H9 (cell line): ENCODE measurements at regions not wholly inside any gene's neighbourhood (a gene's known extent, or its start where the extent isn't known, plus 50 kb on each side); places are given as distances from the start of the nearest gene placed in this dataset.

Experiments
- DNase-seq: peaks from one replicate; pipeline ENCODE4 v3.0.0-alpha.2; 2017
- H2AFZ ChIP-seq: one replicate; pipeline ENCODE4 v1.6.1; 2013; ENCODE audit warnings: mild to moderate bottlenecking, low read length, control low read depth, moderate library complexity
- H2AK5ac ChIP-seq: 2 replicates; pipeline ENCODE4 v1.6.1; 2013; ENCODE audit warnings: low read length, control low read depth, mixed read lengths; ENCODE audit not compliant: insufficient read length
- H2BK120ac ChIP-seq: one replicate; pipeline ENCODE4 v1.6.1; 2013; ENCODE audit warnings: low read depth, mild to moderate bottlenecking, low read length, control low read depth, inconsistent platforms; ENCODE audit not compliant: poor library complexity, severe bottlenecking
- H2BK12ac ChIP-seq: 2 replicates; pipeline ENCODE4 v1.6.1; 2013; ENCODE audit warnings: low read length, control low read depth, mixed read lengths, low read depth; ENCODE audit not compliant: insufficient read length
- H2BK15ac ChIP-seq: 2 replicates; pipeline ENCODE4 v1.6.1; 2013; ENCODE audit warnings: low read depth, low read length, control low read depth
- H2BK20ac ChIP-seq: one replicate; pipeline ENCODE4 v1.6.1; 2013; ENCODE audit warnings: low read depth, mild to moderate bottlenecking, low read length, control low read depth, inconsistent platforms; ENCODE audit not compliant: poor library complexity, severe bottlenecking
- H2BK5ac ChIP-seq: 2 replicates; pipeline ENCODE4 v1.6.1; 2013; ENCODE audit warnings: low read length, control low read depth, mixed read lengths; ENCODE audit not compliant: insufficient read length
- H3K14ac ChIP-seq: 2 replicates; pipeline ENCODE4 v1.6.1; 2013; ENCODE audit warnings: low read length, control low read depth; ENCODE audit not compliant: insufficient read depth
- H3K18ac ChIP-seq: 2 replicates; pipeline ENCODE4 v1.6.1; 2013; ENCODE audit warnings: low read depth, mild to moderate bottlenecking, mixed read lengths, low read length, control low read depth; ENCODE audit not compliant: insufficient read length
- H3K23ac ChIP-seq: 2 replicates; pipeline ENCODE4 v1.6.1; 2013; ENCODE audit warnings: low read length, control low read depth, mixed read lengths, low read depth; ENCODE audit not compliant: insufficient read length
- H3K23me2 ChIP-seq: 2 replicates; pipeline ENCODE4 v1.6.1; 2013; ENCODE audit warnings: low read depth, mild to moderate bottlenecking, mixed read lengths, low read length, control low read depth; ENCODE audit not compliant: insufficient read length, poor library complexity, severe bottlenecking
- H3K27ac ChIP-seq: 2 replicates; pipeline ENCODE4 v1.5.1; 2013; ENCODE audit warnings: low read length, control low read depth, mixed read lengths, low read depth; ENCODE audit not compliant: insufficient read length
- H3K27me3 ChIP-seq: 2 replicates; pipeline ENCODE4 v1.6.1; 2013; ENCODE audit warnings: low read length, control low read depth, inconsistent platforms; ENCODE audit not compliant: insufficient read depth
- H3K4ac ChIP-seq: 2 replicates; pipeline ENCODE4 v1.6.1; 2013; ENCODE audit warnings: low read depth, mild to moderate bottlenecking, control low read depth, inconsistent platforms, low read length, moderate library complexity
- H3K4me1 ChIP-seq: 2 replicates; pipeline ENCODE4 v1.6.1; 2013; ENCODE audit warnings: low read length, control low read depth, inconsistent platforms; ENCODE audit not compliant: insufficient read depth
- H3K4me2 ChIP-seq: 2 replicates; pipeline ENCODE4 v1.6.1; 2013; ENCODE audit warnings: low read length, control low read depth, mixed read lengths; ENCODE audit not compliant: insufficient read length, insufficient read depth
- H3K56ac ChIP-seq: 2 replicates; pipeline ENCODE4 v1.6.1; 2013; ENCODE audit warnings: low read depth, mild to moderate bottlenecking, mixed read lengths, low read length, control low read depth; ENCODE audit not compliant: insufficient read length
- H3K79me1 ChIP-seq: 2 replicates; pipeline ENCODE4 v1.6.1; 2013; ENCODE audit warnings: low read depth, mild to moderate bottlenecking, moderate library complexity, low read length, control low read depth, inconsistent platforms; ENCODE audit not compliant: insufficient read depth, poor library complexity, severe bottlenecking
- H3K79me2 ChIP-seq: 2 replicates; pipeline ENCODE4 v1.6.1; 2013; ENCODE audit warnings: low read length, control low read depth, inconsistent platforms; ENCODE audit not compliant: insufficient read depth
- H3K9ac ChIP-seq: 2 replicates; pipeline ENCODE4 v1.6.1; 2013; ENCODE audit warnings: low read length, control low read depth, mixed read lengths; ENCODE audit not compliant: insufficient read length; ENCODE audit errors: extremely low read depth
- H3K9me3 ChIP-seq: one replicate; pipeline ENCODE4 v1.6.1; 2013; ENCODE audit warnings: low read depth, low read length, inconsistent platforms; ENCODE audit not compliant: control insufficient read depth
- H3T11ph ChIP-seq: one replicate; pipeline ENCODE4 v1.6.1; 2013; ENCODE audit warnings: mild to moderate bottlenecking, low read length, control low read depth, inconsistent platforms
- H4K20me1 ChIP-seq: one replicate; pipeline ENCODE4 v1.6.1; 2013; ENCODE audit not compliant: control insufficient read depth, insufficient read length, insufficient read depth
- H4K5ac ChIP-seq: 2 replicates; pipeline ENCODE4 v1.6.1; 2013; ENCODE audit warnings: low read depth, mild to moderate bottlenecking, mixed read lengths, low read length, control low read depth; ENCODE audit not compliant: insufficient read length
- H4K8ac ChIP-seq: replicated peaks from 2 replicates; pipeline ENCODE4 v1.6.1; 2013; ENCODE audit warnings: low read length, control low read depth, mixed read lengths, low read depth; ENCODE audit not compliant: insufficient read length
- H4K91ac ChIP-seq: 2 replicates; pipeline ENCODE4 v1.6.1; 2013; ENCODE audit warnings: low read depth, mild to moderate bottlenecking, moderate library complexity, mixed read lengths, low read length, control low read depth; ENCODE audit not compliant: insufficient read length
- H3K27ac Mint-ChIP-seq, 3 experiments: 2 replicates in 2 of 3; 3 replicates in 1 of 3; pipeline ENCODE4 v1.8.0; 2020 to 2021; ENCODE audit warnings: mixed read lengths in 3 of 3, mild to moderate bottlenecking in 1 of 3, moderate library complexity in 1 of 3
- H3K27me3 Mint-ChIP-seq: 2 replicates; pipeline ENCODE4 v1.8.0; 2021; ENCODE audit warnings: low read depth, mild to moderate bottlenecking, moderate library complexity, mixed read lengths
- H3K36me3 Mint-ChIP-seq, 3 experiments: 2 replicates in 2 of 3; 3 replicates in 1 of 3; pipeline ENCODE4 v1.8.0; 2020 to 2021; ENCODE audit warnings: low read depth in 3 of 3, mixed read lengths in 3 of 3; ENCODE audit not compliant: insufficient read depth in 1 of 3
- H3K4me1 Mint-ChIP-seq, 2 experiments: 2 replicates each; pipeline ENCODE4 v1.8.0; 2020; ENCODE audit warnings: mixed read lengths in 2 of 2
- H3K4me3 Mint-ChIP-seq, 2 experiments: 2 replicates in 1 of 2; 3 replicates in 1 of 2; pipeline ENCODE4 v1.8.0; 2020 to 2021; ENCODE audit warnings: mild to moderate bottlenecking in 2 of 2, mixed read lengths in 2 of 2, moderate library complexity in 1 of 2
- H3K9me3 Mint-ChIP-seq, 2 experiments: 2 replicates in 1 of 2; 3 replicates in 1 of 2; pipeline ENCODE4 v1.8.0; 2020; ENCODE audit warnings: mild to moderate bottlenecking in 2 of 2, mixed read lengths in 2 of 2, moderate library complexity in 1 of 2
- WGBS: extraction: QIAGEN DNeasy Blood & Tissue Kit; methylation state at CpG from one replicate; pipeline ENCODE4 v1.1.7; 2013; ENCODE audit warnings: missing lambda C conversion rate, low lambda C conversion rate, mixed read lengths; ENCODE audit not compliant: insufficient read length; ENCODE audit errors: extremely low coverage; 5-methylcytosine and 5-hydroxymethylcytosine counted together
- TF ChIP-seq, protein P1 (sequence below): fragments of 200-600 bp; sonication (generic); conservative IDR thresholded peaks from 3 replicates; pipeline ENCODE4 v1.8.0; 2021; ENCODE audit warnings: antibody characterized with exemption, mild to moderate bottlenecking

DNA sequence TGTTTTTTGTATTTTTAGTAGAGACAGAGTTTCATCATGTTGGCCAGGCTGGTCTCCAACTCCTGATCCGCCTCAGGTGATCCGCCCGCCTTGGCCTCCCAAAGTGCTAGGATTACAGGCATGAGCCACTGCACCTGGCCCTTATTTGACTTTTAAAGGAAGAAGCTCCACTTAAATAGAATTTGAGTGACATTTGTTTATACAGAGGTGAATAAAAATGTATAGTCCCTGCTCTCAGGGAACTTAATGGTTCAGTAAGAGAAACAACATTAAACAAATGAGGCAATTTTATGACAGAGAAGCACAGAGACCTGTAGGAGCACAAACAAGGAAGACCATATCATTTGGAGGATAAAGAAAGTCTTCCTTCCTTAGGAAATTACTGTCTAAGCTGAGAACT, 65.7 kb downstream of the C9orf152 start:
- Histone ChIP-seq H2BK20ac (no peak overlapping the region), H3K79me2 (peaks cover 5% of the 10 kb centered on the region; the same call in 1 of the 2 replicates), H3K4me1 (no peaks in the 10 kb centered on the region), H3K18ac (no peak overlapping the region), H3K56ac (no peak overlapping the region), H3K27me3 (no peaks in the 10 kb centered on the region), H3K9ac (no peak overlapping the region), H2BK12ac (no peak overlapping the region), H3K79me1 (peaks cover 2% of the 10 kb centered on the region), H4K8ac (no peak overlapping the region), H2BK120ac (no peak overlapping the region), H3K27ac (no peak overlapping the region), H4K5ac (no peak overlapping the region), H3K23me2 (no peaks in the 10 kb centered on the region), H3K4ac (no peak overlapping the region), H2AK5ac (no peak overlapping the region), H3T11ph (no peak overlapping the region), H4K20me1 (no peaks in the 10 kb centered on the region), H3K4me2 (no peak overlapping the region), H2AFZ (no peak overlapping the region), H2BK5ac (no peak overlapping the region), H4K91ac (no peak overlapping the region), H3K9me3 (no peaks in the 10 kb centered on the region), H2BK15ac (no peak overlapping the region), H3K14ac (no peak overlapping the region), H3K23ac (no peak overlapping the region)
- Mint-ChIP-seq H3K4me1 (0 out of 4 replicates have a peak, but pooled peaks cover 0 to 4% of the 10 kb centered on the region in 2 experiments), H3K27me3 (no peaks in the 10 kb centered on the region), H3K4me3 (no peak overlapping the region), H3K36me3 (peaks cover 17 to 30% (median 17%) of the 10 kb centered on the region in 3 experiments), H3K9me3 (no peaks in the 10 kb centered on the region), H3K27ac (0 out of 7 replicates have a peak overlapping the region, but pooled peaks of 1 of the 3 experiments have one; percentile 1)
- TF ChIP-seq, protein P1, sequence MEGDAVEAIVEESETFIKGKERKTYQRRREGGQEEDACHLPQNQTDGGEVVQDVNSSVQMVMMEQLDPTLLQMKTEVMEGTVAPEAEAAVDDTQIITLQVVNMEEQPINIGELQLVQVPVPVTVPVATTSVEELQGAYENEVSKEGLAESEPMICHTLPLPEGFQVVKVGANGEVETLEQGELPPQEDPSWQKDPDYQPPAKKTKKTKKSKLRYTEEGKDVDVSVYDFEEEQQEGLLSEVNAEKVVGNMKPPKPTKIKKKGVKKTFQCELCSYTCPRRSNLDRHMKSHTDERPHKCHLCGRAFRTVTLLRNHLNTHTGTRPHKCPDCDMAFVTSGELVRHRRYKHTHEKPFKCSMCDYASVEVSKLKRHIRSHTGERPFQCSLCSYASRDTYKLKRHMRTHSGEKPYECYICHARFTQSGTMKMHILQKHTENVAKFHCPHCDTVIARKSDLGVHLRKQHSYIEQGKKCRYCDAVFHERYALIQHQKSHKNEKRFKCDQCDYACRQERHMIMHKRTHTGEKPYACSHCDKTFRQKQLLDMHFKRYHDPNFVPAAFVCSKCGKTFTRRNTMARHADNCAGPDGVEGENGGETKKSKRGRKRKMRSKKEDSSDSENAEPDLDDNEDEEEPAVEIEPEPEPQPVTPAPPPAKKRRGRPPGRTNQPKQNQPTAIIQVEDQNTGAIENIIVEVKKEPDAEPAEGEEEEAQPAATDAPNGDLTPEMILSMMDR: no peak
- no CpG with 5 or more reads among the region's 3 CpGs for WGBS
- DNase-seq: no peak
